ENCODE measurements at regions not wholly inside any gene's neighbourhood (a gene's known extent, or its start where the extent isn't known, plus 50 kb on each side); places are given as distances from the start of the nearest gene placed in this dataset.

DNA sequence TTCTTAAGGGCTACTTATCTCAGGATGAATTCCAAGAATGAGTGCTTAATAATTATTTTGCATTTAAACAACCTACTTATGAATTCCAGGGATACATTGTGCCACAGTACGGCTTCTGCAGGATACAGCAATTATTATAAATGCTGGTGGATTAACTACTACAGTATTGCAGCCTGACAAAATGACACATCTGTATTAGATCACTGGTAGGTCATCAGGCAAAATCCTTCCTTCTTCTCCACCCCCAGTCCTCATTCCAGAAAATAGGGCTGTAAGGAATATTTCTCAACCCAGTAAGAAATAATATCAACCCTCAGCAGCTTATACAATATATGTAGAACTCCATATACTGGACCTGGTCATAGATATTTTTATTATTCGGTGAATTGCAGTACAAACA, 79.3 kb upstream of the RORA start:
- Histone ChIP-seq H3K4me1 (ENCODE audit: insufficient read depth) (no peaks in the 10 kb centered on the region), H3K4me3 (ENCODE audit: low read depth, low read length) (no peak overlapping the region), H3K27ac (ENCODE audit: low read depth) (no peak overlapping the region), H3K36me3 (ENCODE audit: insufficient read depth) (no peaks in the 10 kb centered on the region)
- no peak for DNase-seq (ENCODE audit: extremely low spot score)
- WGBS, result 47% methylated on average over 2 of the region's 2 CpGs

DNA sequence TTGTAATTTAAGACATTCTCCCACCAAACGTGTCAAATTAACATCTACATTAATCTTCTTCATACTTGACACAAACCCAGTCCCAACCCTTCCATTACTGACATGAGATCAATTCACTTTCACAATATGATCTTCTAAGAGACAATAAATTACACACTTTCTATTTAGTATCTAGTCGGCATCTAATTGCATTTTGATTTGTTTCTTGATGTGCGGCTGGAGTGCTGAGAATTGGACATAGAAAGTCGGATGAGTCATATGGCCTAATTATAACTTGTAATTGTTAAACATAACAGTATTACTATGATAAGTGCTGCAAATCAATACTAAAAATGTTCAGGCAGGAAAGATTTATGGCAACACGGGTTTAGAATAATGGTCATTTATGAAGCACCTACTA, 78.4 kb upstream of the RORA start:
- WGBS, result 77% methylated on average over 5 of the region's 5 CpGs

DNA sequence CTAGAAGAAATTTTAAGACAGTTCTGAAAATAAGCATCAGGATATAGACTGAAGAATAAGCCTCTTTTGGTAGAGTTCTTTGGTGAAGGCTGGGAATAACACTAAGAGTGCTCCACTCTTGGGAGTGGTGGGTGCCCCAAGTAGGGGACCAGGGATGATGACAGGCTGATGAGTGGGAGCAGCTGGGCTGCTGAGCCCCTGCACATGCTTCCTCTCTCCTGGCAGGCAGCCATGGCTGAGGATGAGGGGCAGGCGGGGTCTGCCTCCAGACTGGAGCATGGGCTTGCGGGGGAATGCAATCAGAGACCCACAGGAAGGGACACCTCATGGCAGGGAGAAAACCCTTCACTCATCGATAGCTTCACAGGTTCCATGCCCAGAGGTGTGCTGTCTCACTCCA, 72.6 kb upstream of the RORA start:
- no peaks in the 10 kb centered on the region for H3K36me3 ChIP-seq (ENCODE audit: insufficient read depth)
- H3K4me1 ChIP-seq (ENCODE audit: insufficient read depth), result no peaks in the 10 kb centered on the region
- no peak for DNase-seq (ENCODE audit: extremely low spot score)
- 67% methylated on average over 3 of the region's 3 CpGs for WGBS
- H3K27ac ChIP-seq (ENCODE audit: low read depth), result no peak overlapping the region
- H3K4me3 ChIP-seq (ENCODE audit: low read depth, low read length), result no peak overlapping the region

More for the DNA sequence above, 78.4 kb upstream of the RORA start:
- Histone ChIP-seq H3K27ac (ENCODE audit: low read depth) (no peak overlapping the region), H3K36me3 (ENCODE audit: insufficient read depth) (no peaks in the 10 kb centered on the region), H3K4me1 (ENCODE audit: insufficient read depth) (no peaks in the 10 kb centered on the region), H3K4me3 (ENCODE audit: low read depth, low read length) (no peak overlapping the region)
- DNase-seq (ENCODE audit: extremely low spot score), result no peak

DNA sequence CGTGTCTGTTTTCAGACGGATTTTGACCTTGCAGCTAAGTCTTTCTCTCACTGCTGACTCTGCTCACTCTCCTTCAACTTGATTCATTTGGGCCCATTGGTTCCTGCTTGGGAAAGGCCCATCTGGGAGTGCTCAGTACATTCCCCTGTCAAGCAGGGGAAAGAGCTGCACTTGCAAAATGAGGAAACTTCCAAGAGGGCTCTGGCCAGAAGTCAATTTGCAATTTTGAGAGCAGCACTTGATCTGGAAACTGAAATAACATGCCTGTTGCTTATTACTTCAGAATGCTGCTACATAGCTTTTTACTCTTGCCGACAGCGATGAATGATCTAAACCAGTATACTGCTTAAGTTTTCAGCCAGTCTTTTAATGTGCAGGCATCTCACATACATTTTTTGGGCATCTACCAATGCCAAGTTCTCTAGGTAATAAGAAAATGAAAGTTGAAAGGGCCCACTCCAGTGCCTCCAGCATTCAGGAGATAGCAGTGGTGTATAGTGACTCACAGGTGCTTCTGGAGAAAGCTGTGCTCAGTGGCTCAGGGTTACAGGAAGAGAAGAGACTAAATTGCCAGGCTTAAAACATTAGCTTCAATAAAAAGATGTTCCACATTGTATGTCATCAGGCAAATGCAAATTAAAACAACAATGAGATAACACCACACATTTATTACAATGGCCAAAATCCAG, 70.1 kb upstream of the RORA start:
- Histone ChIP-seq H3K27ac (ENCODE audit: low read depth) (no peak overlapping the region), H3K4me1 (ENCODE audit: insufficient read depth) (no peaks in the 10 kb centered on the region), H3K4me3 (ENCODE audit: low read depth, low read length) (no peak overlapping the region), H3K36me3 (ENCODE audit: insufficient read depth) (no peaks in the 10 kb centered on the region)
- 57% methylated on average over 4 of the region's 4 CpGs for WGBS
- DNase-seq (ENCODE audit: extremely low spot score), result no peak

DNA sequence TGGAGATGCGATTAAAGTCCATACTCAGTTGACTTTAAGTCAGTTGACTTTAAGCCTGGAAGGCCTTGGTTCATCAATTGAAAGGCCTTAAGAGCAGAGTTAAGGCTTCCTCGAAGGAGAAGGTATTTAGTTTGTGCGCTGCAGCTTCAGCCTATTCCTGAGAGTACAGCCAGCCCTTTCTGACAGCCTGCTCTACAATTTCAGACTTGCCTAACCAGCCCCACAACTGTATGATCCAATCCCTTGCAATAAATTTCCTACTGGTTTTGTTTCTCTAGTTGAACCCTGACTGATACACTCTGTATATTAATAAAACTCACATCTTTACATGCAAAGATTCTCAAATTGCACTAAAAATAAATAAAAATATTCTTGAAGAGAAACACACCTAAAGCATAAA, 66.1 kb upstream of the RORA start:
- DNase-seq (ENCODE audit: extremely low spot score), result no peak
- Histone ChIP-seq H3K36me3 (ENCODE audit: insufficient read depth) (no peaks in the 10 kb centered on the region), H3K27ac (ENCODE audit: low read depth) (no peak overlapping the region), H3K4me3 (ENCODE audit: low read depth, low read length) (no peak overlapping the region), H3K4me1 (ENCODE audit: insufficient read depth) (no peaks in the 10 kb centered on the region)
- 85% methylated on average over 3 of the region's 3 CpGs for WGBS

DNA sequence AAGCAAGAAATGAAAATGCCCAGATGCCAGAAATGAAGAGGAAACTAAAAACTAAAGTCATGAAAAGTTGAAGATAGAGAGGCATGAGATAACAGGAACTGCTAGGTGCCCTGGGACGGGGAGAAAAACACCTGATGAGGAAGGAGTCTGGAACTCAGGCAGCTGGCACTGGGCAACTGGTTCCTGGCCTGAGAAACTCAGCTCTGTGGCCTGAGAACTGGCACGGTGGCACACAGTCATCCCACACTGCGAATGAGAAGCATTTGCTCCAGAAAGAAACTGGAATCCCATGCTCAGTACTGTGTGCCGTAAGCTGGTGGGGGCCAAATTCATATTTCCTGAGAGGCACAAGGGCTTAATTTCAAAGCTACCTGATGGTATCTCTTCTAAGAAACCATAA, 53.6 kb upstream of the RORA start:
- H3K4me1 ChIP-seq (ENCODE audit: insufficient read depth), result no peaks in the 10 kb centered on the region
- no peak overlapping the region for H3K4me3 ChIP-seq (ENCODE audit: low read depth, low read length)
- WGBS, result 80% methylated on average over 4 of the region's 4 CpGs
- H3K27ac ChIP-seq (ENCODE audit: low read depth), result no peak overlapping the region
- no peak for DNase-seq (ENCODE audit: extremely low spot score)
- H3K36me3 ChIP-seq (ENCODE audit: insufficient read depth), result no peaks in the 10 kb centered on the region

DNA sequence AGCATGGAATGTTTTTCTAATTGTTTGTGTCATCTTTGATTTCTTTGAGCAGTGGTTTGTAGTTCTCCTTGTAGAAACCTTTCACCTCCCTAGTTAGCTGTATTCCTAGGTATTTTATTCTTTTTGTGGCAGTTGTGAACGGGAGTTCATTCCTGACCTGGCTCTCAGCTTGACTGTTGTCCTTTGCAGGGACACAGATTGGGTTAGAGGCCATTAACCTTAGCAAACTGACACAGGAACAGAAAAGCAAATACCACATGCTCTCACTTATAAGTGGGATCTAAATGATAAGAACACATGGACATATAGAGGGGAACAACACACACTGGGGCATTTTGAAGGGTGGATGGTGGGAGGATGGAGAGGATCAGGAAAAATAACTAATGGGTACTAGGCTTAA, 52.2 kb upstream of the RORA start:
- Histone ChIP-seq H3K4me3 (ENCODE audit: low read depth, low read length) (no peak overlapping the region), H3K27ac (ENCODE audit: low read depth) (no peak overlapping the region), H3K4me1 (ENCODE audit: insufficient read depth) (no peaks in the 10 kb centered on the region), H3K36me3 (ENCODE audit: insufficient read depth) (no peaks in the 10 kb centered on the region)
- DNase-seq (ENCODE audit: extremely low spot score), result no peak
- 75% methylated on average over 1 of the region's 1 CpG for WGBS
